Testis (tissue), 2 donors: ENCODE measurements at regions not wholly inside any gene's neighbourhood (a gene's known extent, or its start where the extent isn't known, plus 50 kb on each side); places are given as distances from the start of the nearest gene placed in this dataset.

Experiments
- CTCF ChIP-seq, 3 experiments: fragments of 450-650 bp in 2 of 3; fragments of 200-600 bp in 1 of 3; sonication (generic) in 1 of 3; IDR thresholded peaks; one replicate each; pipeline ENCODE4 v1.5.1; 2016 to 2019; ENCODE audit warnings: antibody characterized with exemption in 3 of 3, mild to moderate bottlenecking in 2 of 3, moderate library complexity in 1 of 3
- POLR2A ChIP-seq: fragments of 450-650 bp; IDR thresholded peaks from one replicate; pipeline ENCODE4 v1.6.1; 2017; ENCODE audit warnings: antibody characterized with exemption, mild to moderate bottlenecking, moderate library complexity

- TF ChIP-seq CTCF (IDR thresholded peaks at IDR 0.05) (no peak), POLR2A (no peak)
Measured at GRCh38 chr4:156230176-156230575, 276.5 kb upstream of the CTSO start.
